ENCODE measurements at regions not wholly inside any gene's neighbourhood (a gene's known extent, or its start where the extent isn't known, plus 50 kb on each side); places are given as distances from the start of the nearest gene placed in this dataset.
"Not testable (repeated sequence)": the region's sequence is repeated elsewhere in the genome, so short reads cannot be mapped to it uniquely, and the experiment has no call there.

- DNase-seq (ENCODE audit: low read depth in 2 of 2): no peak
Observed at GRCh38 chr15:87578776-87579175, 677.8 kb downstream of the NTRK3 start.

- no peak for DNase-seq (ENCODE audit: low read depth in 2 of 2)
Observed at GRCh38 chr15:87577336-87577735, 679.2 kb downstream of the NTRK3 start.

GRCh38 chr15:87576486-87577176, 679.9 kb downstream of the NTRK3 start:
- no peak for DNase-seq (ENCODE audit: low read depth in 2 of 2)

DNA sequence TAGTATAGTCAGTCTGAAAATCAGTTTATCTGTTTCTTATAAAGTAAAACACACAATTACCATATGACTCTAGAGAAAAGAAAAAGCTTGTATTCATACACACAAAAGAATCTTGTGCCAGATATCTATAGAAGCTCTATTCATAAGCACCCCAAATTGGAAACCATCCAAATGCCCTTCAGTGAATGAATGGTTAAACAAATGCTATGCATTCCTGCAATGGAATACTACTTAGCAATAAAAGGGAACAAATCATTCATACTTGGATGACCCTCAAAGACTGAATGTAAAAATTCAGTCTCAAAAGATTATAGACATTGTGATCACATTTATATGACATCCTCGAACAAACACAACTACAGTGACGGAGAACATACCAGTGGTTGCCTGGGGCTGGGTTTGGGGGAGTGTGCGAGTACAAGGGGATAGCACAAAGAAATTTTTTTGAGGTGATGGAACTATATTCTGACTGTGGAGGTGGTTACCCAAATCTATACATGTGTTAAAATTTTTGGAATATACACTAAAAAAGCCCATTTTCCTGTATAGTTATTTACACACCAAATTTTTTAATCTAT, 680.6 kb downstream of the NTRK3 start:
- DNase-seq (ENCODE audit: low read depth in 2 of 2): no peak

- DNase-seq (ENCODE audit: low read depth in 2 of 2): no peak
Observed at GRCh38 chr15:87573534-87573933, 683.0 kb downstream of the NTRK3 start.

GRCh38 chr15:87573039-87573438, 683.5 kb downstream of the NTRK3 start:
- no peak for DNase-seq (ENCODE audit: low read depth in 2 of 2)

GRCh38 chr15:87572381-87572910, 684.1 kb downstream of the NTRK3 start:
- no peak for DNase-seq (ENCODE audit: low read depth in 2 of 2)

- DNase-seq (ENCODE audit: low read depth in 2 of 2): no peak
Observed at GRCh38 chr15:87570206-87570605, 686.3 kb downstream of the NTRK3 start.

- no peak for DNase-seq (ENCODE audit: low read depth in 2 of 2)
Observed at GRCh38 chr15:87569581-87569980, 687.0 kb downstream of the NTRK3 start.

- DNase-seq (ENCODE audit: low read depth in 2 of 2): no peak
Observed at GRCh38 chr15:87567406-87568030, 689.0 kb downstream of the NTRK3 start.

GRCh38 chr15:87566236-87566635, 690.3 kb downstream of the NTRK3 start:
- DNase-seq (ENCODE audit: low read depth in 2 of 2): no peak

DNA sequence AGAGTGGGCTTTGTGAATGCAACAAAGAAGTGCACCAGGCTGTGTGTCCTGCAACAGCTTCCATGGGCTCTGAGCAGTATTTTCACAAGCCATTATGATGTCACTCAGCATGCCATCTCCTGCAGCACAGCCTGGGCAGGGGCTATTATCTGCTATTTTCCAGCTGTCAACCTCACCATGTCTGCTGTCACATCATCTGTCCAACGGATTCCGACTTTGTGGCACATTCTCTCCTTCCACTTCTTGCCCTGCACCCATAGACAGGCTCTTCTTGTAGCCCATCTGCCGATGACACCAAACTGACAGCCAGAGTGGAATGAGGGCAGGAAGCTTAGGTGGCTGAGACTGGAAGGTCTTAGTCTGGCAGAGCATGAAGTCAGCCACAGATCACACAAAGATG, 691.9 kb downstream of the NTRK3 start:
- no peak for DNase-seq (ENCODE audit: low read depth in 2 of 2)

DNA sequence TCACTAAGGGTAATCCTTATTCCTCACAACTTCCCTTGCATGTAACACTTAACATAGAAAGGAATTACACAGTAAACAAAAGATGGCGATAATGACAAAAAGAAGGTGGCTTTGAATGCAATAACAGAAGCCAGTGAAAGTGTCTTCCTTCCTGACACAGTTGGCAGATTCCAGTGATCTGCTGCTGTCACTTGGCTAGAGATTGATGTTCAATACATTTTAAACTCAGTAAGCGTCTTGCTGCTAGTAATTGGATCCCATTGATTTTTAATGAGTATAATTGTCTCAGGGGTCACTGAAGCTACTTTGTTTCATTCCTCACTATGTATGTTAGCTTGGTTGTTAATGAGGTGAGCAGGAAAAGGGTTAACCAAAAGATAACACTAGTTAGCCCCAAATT, 692.7 kb downstream of the NTRK3 start:
- no peak for DNase-seq (ENCODE audit: low read depth in 2 of 2)

- no peak for DNase-seq (ENCODE audit: low read depth in 2 of 2)
Observed at GRCh38 chr15:87562203-87562602, 694.3 kb downstream of the NTRK3 start.

- no peak for DNase-seq (ENCODE audit: low read depth in 2 of 2)
Observed at GRCh38 chr15:87561641-87562040, 694.9 kb downstream of the NTRK3 start.

- no peak for DNase-seq (ENCODE audit: low read depth in 2 of 2)
Observed at GRCh38 chr15:87557881-87558280, 698.7 kb downstream of the NTRK3 start.

- no peak for DNase-seq (ENCODE audit: low read depth in 2 of 2)
Observed at GRCh38 chr15:87556886-87557285, 699.7 kb downstream of the NTRK3 start.

DNA sequence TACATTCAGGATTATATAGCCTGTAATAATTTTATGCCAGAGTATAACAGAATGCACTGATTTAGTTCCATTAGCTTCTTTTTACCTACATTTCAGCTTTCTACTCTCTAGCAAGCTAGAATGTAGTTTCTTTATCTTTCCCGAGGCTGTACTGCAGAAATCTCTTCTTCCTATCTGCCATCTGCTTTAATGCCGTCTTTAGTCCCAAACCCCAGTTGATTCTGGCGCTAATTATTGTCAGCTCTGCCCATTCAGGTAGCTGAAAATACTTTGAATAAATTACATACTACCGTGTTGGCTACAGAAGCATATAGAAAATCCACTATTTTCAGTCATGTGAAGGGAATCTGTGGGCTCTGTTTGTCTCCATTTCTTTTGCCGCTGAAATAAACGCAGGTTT, 706.7 kb downstream of the NTRK3 start:
- DNase-seq (ENCODE audit: low read depth in 2 of 2): no peak

- DNase-seq (ENCODE audit: low read depth in 2 of 2): no peak
Observed at GRCh38 chr15:87549296-87549695, 707.2 kb downstream of the NTRK3 start.

- DNase-seq (ENCODE audit: low read depth in 2 of 2): not testable (repeated sequence)
Observed at GRCh38 chr15:87548590-87548989, 707.9 kb downstream of the NTRK3 start.

DNA sequence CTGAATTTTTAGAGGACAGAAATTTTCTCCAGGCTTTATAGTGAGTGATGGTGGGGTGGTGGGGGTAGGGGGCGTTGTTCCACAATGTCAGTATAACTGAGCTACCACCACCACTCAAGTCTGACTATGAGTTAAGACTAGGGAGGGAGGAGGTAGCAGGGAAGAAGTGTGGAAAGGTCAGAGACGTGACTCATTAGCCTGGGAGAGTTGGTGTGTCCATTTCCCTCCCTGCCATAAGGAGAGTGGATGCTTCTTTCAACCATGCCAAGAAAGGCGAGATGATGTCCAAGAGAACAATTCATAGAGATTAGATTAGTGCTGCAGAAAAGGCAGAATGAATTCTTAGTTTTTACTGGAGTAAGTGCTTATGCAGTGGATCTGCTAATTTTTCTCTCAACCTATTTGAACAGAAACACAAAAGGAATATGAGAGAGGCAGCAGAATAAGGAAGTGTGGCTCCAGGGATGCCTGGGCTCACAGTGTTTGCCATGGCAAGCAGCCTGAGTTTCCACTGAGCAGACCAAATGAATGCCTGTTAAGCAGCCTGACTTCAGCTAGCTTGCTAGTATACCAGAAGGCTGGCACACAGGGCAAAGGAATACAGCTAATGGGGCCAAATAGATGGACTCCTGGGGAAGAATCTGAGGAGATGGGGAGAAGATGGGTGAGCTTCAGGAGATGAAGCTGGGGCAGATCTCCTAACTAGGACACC, 708.9 kb downstream of the NTRK3 start:
- no peak for DNase-seq (ENCODE audit: low read depth in 2 of 2)

DNA sequence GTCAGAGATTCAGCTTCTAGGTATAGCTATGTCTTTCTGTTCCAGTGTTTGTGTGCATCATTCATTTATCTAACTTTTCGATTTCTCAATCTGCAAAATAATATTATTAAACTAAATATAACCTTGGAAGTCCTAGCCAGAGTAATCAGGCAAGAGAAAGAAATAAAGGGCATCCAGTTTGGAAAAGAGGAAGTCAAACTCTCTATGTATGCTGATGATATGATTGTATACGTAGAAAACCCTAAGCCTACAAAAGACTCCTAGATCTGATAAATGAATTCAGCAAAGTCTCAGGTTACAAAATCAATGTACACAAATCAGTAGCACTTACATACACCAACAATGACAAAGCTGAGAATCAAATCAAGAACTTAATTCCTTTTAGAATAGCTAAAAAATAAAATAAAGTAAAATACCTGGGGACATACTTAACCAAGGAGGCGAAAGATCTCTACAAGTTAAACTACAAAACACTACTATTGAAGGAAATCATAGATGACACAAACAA, 718.2 kb downstream of the NTRK3 start:
- no peak for DNase-seq (ENCODE audit: low read depth in 2 of 2)
